ENCODE measurements at regions not wholly inside any gene's neighbourhood (a gene's known extent, or its start where the extent isn't known, plus 50 kb on each side); places are given as distances from the start of the nearest gene placed in this dataset.

DNA sequence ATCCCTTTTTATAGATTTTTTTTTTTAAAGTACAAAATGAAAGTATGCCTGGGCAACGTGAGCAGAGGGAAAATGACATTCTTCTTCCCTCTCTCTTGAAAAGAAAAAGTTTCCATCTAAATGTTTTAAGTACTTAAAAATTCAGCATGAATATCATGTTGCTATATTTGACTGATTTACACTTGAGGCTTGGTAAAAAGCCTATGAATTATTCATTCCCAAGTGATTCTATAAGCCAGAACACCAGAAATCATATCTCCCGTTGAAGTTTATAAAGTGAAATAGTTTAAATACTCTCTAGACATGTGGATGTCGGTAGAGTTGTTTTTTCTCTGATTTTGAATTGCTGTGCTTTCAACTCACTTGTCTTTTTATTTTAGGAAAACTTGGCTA, 276.2 kb upstream of the RARB start:
- H3K27me3 ChIP-seq (ENCODE audit: insufficient read depth, poor library complexity, severe bottlenecking): no peaks in the 10 kb centered on the region
- DNase-seq (ENCODE audit: low read depth in 1 of 2, low spot score in 1 of 2): no peak
- TF ChIP-seq GABPA (IDR thresholded peaks at IDR 0.05; ENCODE audit: low read depth) (no peak), SPI1 (IDR thresholded peaks at IDR 0.05; ENCODE audit: borderline replicate concordance, low read depth) (no peak), POLR2AphosphoS5 (IDR thresholded peaks at IDR 0.05; ENCODE audit: low read depth) (no peak)
- TF ChIP-seq, protein P1, sequence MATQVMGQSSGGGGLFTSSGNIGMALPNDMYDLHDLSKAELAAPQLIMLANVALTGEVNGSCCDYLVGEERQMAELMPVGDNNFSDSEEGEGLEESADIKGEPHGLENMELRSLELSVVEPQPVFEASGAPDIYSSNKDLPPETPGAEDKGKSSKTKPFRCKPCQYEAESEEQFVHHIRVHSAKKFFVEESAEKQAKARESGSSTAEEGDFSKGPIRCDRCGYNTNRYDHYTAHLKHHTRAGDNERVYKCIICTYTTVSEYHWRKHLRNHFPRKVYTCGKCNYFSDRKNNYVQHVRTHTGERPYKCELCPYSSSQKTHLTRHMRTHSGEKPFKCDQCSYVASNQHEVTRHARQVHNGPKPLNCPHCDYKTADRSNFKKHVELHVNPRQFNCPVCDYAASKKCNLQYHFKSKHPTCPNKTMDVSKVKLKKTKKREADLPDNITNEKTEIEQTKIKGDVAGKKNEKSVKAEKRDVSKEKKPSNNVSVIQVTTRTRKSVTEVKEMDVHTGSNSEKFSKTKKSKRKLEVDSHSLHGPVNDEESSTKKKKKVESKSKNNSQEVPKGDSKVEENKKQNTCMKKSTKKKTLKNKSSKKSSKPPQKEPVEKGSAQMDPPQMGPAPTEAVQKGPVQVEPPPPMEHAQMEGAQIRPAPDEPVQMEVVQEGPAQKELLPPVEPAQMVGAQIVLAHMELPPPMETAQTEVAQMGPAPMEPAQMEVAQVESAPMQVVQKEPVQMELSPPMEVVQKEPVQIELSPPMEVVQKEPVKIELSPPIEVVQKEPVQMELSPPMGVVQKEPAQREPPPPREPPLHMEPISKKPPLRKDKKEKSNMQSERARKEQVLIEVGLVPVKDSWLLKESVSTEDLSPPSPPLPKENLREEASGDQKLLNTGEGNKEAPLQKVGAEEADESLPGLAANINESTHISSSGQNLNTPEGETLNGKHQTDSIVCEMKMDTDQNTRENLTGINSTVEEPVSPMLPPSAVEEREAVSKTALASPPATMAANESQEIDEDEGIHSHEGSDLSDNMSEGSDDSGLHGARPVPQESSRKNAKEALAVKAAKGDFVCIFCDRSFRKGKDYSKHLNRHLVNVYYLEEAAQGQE (IDR thresholded peaks at IDR 0.05; ENCODE audit: insufficient replicate concordance, low read depth): no peak
- TF ChIP-seq, protein P2, sequence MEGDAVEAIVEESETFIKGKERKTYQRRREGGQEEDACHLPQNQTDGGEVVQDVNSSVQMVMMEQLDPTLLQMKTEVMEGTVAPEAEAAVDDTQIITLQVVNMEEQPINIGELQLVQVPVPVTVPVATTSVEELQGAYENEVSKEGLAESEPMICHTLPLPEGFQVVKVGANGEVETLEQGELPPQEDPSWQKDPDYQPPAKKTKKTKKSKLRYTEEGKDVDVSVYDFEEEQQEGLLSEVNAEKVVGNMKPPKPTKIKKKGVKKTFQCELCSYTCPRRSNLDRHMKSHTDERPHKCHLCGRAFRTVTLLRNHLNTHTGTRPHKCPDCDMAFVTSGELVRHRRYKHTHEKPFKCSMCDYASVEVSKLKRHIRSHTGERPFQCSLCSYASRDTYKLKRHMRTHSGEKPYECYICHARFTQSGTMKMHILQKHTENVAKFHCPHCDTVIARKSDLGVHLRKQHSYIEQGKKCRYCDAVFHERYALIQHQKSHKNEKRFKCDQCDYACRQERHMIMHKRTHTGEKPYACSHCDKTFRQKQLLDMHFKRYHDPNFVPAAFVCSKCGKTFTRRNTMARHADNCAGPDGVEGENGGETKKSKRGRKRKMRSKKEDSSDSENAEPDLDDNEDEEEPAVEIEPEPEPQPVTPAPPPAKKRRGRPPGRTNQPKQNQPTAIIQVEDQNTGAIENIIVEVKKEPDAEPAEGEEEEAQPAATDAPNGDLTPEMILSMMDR (IDR thresholded peaks at IDR 0.05; ENCODE audit: insufficient read depth, low read length): no peak
- no peak overlapping the region for H3K4me3 ChIP-seq (replicated peaks; ENCODE audit: insufficient read depth, low read length)
- H3K27ac ChIP-seq (replicated peaks): no peak overlapping the region

DNA sequence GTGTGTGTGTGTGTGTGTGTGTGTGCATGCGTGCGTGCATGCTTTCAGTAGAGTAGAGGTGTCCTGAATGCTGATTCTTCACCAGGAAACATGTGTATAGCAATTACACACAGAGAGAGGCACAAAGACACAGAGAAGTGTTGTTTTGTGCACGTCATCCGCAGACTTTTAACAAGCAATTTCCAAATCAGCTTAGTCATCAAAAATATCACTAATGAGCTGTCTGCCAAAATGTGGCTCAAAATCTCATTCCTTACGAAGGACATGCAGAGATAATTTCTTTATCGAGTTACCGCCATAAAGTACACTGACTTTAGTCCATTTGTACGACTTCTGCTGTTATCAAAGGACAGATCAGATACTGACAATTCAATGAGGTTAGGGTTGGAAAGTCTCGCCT, 274.9 kb upstream of the RARB start:
- DNase-seq (ENCODE audit: low read depth in 1 of 2, low spot score in 1 of 2): no peak
- Histone ChIP-seq H3K27ac (replicated peaks) (no peak overlapping the region), H3K27me3 (ENCODE audit: insufficient read depth, poor library complexity, severe bottlenecking) (no peaks in the 10 kb centered on the region), H3K4me3 (replicated peaks; ENCODE audit: insufficient read depth, low read length) (no peak overlapping the region)
- TF ChIP-seq POLR2AphosphoS5 (IDR thresholded peaks at IDR 0.05; ENCODE audit: low read depth) (no peak), SPI1 (IDR thresholded peaks at IDR 0.05; ENCODE audit: borderline replicate concordance, low read depth) (no peak), GABPA (IDR thresholded peaks at IDR 0.05; ENCODE audit: low read depth) (no peak)
- TF ChIP-seq, protein P1 (IDR thresholded peaks at IDR 0.05; ENCODE audit: insufficient replicate concordance, low read depth): no peak
- TF ChIP-seq, protein P2 (IDR thresholded peaks at IDR 0.05; ENCODE audit: insufficient read depth, low read length): no peak

DNA sequence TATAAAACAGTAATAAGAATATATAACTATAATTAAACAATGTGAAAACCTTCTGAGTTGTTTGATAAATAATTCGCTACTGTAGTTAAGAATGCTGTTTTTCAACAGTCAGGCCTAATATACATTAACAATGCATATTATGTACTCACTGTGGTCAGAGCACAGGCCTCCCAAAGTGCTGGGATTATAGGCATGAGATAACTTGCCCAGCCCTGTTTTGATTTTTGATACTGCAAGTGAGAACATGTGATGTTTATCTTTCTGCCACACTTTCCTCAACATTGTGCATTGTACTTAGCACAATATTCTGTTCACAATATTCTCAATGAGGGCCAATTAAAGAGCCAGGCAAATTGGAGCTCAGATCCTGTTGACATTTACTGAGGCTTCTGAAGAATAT, 274.5 kb upstream of the RARB start:
- Histone ChIP-seq H3K27ac (replicated peaks) (no peak overlapping the region), H3K4me3 (replicated peaks; ENCODE audit: insufficient read depth, low read length) (no peak overlapping the region), H3K27me3 (ENCODE audit: insufficient read depth, poor library complexity, severe bottlenecking) (no peaks in the 10 kb centered on the region)
- TF ChIP-seq GABPA (IDR thresholded peaks at IDR 0.05; ENCODE audit: low read depth): no peak
- no peak for TF ChIP-seq SPI1 (IDR thresholded peaks at IDR 0.05; ENCODE audit: borderline replicate concordance, low read depth)
- TF ChIP-seq POLR2AphosphoS5 (IDR thresholded peaks at IDR 0.05; ENCODE audit: low read depth): no peak
- TF ChIP-seq, protein P2 (IDR thresholded peaks at IDR 0.05; ENCODE audit: insufficient read depth, low read length): no peak
- TF ChIP-seq, protein P1 (IDR thresholded peaks at IDR 0.05; ENCODE audit: insufficient replicate concordance, low read depth): no peak
- DNase-seq (ENCODE audit: low read depth in 1 of 2, low spot score in 1 of 2): no peak
